ENCODE measurements at regions not wholly inside any gene's neighbourhood (a gene's known extent, or its start where the extent isn't known, plus 50 kb on each side); places are given as distances from the start of the nearest gene placed in this dataset.

DNA sequence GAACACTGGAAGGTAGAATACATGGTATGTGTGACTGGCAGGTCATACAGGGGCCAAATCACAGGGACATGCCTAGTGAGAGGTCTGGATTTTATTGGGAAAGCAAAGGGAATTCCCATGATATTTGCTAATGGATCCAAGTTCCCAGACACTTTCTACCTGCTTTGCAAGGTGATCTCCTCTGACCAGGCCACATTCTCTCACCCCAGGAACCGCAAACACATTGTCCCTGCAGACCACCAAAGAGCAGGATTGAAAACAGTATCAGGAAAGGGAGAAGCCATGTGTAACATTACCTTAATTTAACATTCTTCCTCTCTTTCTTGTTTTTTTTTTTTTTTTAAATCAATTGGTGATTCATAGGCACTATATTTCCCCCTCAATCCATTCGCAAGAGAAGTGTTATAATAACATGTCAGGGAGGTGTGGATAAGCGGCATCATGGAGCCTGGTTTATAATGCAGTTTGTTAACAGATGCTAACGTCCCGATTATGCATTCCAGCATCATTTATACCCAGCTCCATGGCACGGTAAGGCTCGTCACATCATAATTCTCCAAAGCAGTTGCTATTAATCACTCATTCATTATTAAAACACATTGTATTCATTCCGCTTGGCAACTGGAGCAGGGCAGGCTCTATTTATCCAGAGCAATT is 155.1 kb upstream of the CCL2 start:
- no peak overlapping the region for H3K27ac ChIP-seq
- TF ChIP-seq, protein P1, sequence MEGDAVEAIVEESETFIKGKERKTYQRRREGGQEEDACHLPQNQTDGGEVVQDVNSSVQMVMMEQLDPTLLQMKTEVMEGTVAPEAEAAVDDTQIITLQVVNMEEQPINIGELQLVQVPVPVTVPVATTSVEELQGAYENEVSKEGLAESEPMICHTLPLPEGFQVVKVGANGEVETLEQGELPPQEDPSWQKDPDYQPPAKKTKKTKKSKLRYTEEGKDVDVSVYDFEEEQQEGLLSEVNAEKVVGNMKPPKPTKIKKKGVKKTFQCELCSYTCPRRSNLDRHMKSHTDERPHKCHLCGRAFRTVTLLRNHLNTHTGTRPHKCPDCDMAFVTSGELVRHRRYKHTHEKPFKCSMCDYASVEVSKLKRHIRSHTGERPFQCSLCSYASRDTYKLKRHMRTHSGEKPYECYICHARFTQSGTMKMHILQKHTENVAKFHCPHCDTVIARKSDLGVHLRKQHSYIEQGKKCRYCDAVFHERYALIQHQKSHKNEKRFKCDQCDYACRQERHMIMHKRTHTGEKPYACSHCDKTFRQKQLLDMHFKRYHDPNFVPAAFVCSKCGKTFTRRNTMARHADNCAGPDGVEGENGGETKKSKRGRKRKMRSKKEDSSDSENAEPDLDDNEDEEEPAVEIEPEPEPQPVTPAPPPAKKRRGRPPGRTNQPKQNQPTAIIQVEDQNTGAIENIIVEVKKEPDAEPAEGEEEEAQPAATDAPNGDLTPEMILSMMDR (conservative IDR thresholded peaks at IDR 0.05), result no peak
- no peak for TF ChIP-seq ZFX (IDR thresholded peaks at IDR 0.05)

DNA sequence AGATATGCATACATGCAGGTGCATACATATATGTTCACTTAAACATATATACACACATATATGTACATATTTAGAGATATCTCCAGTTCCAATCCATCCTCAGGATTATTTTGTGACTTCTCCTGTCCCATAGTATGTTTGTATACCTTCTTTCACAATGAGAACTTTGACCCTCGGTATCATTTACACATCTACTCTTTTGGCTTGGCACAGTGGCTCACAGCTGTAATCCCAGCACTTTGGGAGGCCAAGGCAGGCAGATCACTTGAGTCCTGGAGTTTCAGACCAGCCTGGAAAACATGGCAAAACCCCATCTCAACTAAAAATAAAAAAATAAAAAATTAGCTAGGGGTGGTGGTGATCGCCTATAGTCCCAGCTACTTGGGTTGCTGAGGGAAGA is 148.1 kb upstream of the CCL2 start:
- TF ChIP-seq, protein P1 (conservative IDR thresholded peaks at IDR 0.05), result no peak
- no peak for TF ChIP-seq ZFX (IDR thresholded peaks at IDR 0.05)
- H3K27ac ChIP-seq, result no peak overlapping the region

DNA sequence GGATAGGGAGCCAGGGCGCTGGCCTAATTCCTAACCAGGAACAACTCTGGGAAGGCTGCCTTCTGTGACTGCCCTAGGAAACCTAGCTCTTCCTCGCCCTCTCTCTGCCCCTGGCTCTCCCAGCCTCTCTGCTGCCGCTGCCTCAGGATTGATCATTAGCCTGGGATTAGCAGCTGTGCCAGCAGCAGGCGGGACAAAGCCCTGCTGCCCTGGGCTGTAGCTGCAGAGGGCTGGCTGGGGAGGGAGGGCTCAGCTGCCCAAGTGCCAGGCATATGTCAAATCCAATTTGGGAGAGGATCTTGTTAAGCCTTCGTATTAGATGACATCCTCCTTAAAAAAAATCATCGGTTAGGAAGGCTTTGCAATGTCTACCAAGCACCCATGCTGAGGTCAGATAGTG is 144.8 kb upstream of the CCL2 start:
- H3K27ac ChIP-seq, result no peak overlapping the region
- TF ChIP-seq, protein P1 (conservative IDR thresholded peaks at IDR 0.05), result no peak
- no peak for TF ChIP-seq ZFX (IDR thresholded peaks at IDR 0.05)

DNA sequence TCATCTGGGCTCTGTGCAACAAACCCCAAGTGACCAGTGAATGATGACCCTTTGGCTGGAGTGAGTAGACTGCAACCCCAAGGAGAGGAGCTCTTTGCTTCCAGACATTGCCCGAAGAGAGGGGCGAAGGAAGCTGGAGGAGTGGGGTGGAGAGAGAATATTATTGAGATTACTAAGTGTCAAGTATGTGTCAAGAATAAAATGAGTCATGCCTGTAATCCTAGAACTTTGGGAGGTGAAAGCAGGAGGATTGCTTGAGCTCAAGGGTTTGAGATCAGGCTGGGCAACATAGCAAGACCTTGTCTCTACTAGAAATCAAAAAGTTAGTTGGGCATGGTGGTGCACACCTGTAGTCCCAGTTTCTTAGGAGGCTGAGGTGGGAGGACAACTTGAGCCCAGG is 142.0 kb upstream of the CCL2 start:
- TF ChIP-seq ZFX (IDR thresholded peaks at IDR 0.05), result no peak
- TF ChIP-seq, protein P1 (conservative IDR thresholded peaks at IDR 0.05), result no peak
- no peak overlapping the region for H3K27ac ChIP-seq

DNA sequence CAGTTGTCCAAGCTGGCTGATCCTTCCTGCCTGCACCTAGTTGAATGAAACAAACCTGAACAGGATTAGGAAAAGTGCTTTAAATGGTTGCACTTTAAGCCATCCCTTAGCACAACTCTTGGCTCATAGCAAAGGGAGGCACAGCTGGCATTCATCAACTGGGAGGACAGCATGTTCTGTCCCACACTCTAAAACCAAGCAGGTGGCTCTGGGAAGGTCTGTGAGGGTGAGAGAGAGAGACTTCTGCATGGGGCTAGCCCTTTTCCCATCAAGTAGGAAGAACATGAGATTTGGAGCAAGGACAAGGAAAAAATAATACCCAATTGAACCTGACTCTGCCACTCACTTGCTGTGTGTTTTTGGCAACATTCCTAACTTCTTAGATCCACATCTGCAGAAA is 140.9 kb upstream of the CCL2 start:
- H3K27ac ChIP-seq, result no peak overlapping the region

DNA sequence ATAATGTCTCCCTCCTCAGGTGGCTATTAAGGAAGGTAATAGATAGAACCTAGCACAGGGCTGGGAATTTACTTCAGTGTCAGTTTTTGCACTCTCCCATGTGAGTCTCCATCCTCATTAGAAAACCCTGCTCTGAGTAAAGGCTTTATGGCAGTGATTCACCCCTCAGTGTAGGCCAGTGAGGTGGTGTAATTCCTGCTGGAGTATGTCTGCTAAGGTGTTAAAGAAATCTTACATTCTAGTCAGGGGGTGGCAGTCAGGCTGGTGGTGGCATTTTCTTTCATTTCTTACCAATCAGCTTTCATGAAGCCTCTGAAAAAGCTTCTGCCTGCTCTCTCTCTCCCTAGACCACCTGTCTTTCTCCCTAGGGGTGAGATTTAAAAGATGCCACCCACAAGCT is 138.8 kb upstream of the CCL2 start:
- no peak for TF ChIP-seq ZFX (IDR thresholded peaks at IDR 0.05)
- TF ChIP-seq, protein P1 (conservative IDR thresholded peaks at IDR 0.05), result no peak
- H3K27ac ChIP-seq, result no peak overlapping the region

More for the DNA sequence above, 140.9 kb upstream of the CCL2 start:
- TF ChIP-seq, protein P1 (conservative IDR thresholded peaks at IDR 0.05), result no peak
- TF ChIP-seq ZFX (IDR thresholded peaks at IDR 0.05), result no peak

DNA sequence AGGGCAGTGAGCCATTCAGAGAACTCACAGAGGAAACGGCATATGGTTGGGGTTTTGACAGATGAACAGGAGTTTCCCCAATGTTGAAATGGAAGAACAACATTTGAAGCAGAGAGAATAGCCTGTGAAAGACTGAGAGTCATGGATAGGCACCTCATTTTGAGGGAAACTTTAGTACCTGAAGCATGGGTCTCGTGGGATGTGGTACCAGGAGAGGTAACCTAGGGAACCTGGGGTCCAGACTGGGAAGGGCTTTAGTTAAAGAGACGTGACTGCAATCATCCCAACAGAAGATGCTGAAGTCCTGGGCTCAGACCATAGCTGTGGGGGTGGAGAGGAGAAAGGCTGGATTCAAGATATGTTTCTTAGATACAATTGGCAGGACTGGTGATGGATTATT is 137.8 kb upstream of the CCL2 start:
- TF ChIP-seq, protein P1 (conservative IDR thresholded peaks at IDR 0.05), result no peak
- no peak for TF ChIP-seq ZFX (IDR thresholded peaks at IDR 0.05)
- H3K27ac ChIP-seq, result no peak overlapping the region
